GM23338 (cell line): ENCODE measurements at regions not wholly inside any gene's neighbourhood (a gene's known extent, or its start where the extent isn't known, plus 50 kb on each side); places are given as distances from the start of the nearest gene placed in this dataset.
A peak's percentile ranks its signal among the peaks of the same experiment; 100 is the strongest.
"Not testable (repeated sequence)": the region's sequence is repeated elsewhere in the genome, so short reads cannot be mapped to it uniquely, and the experiment has no call there.

Experiments used
- ATAC-seq: fragments of 200-7000 bp; cut with Tn5 transposase; 3 replicates; pipeline ENCODE4 v1.9.1; 2020
- DNase-seq: peaks from one replicate; pipeline ENCODE4 v3.0.0-alpha.2; 2015; ENCODE audit warnings: low spot score
- H2AFZ ChIP-seq: fragments of 200-600 bp; sonication (generic); 2 replicates; pipeline ENCODE4 v1.8.0; 2016; ENCODE audit warnings: antibody characterized with exemption, mild to moderate bottlenecking, moderate library complexity
- H3F3A ChIP-seq: fragments of 200-600 bp; sonication (generic); replicated peaks from 2 replicates; pipeline ENCODE4 v1.8.0; 2017; ENCODE audit warnings: antibody characterized with exemption, mixed run types, low read depth
- H3K27ac ChIP-seq: fragments of 200-600 bp; sonication (generic); 2 replicates; pipeline ENCODE4 v1.6.1; 2016; ENCODE audit warnings: low read depth
- H3K27me3 ChIP-seq: fragments of 200-600 bp; sonication (generic); 2 replicates; pipeline ENCODE4 v1.8.0; 2016; ENCODE audit warnings: mild to moderate bottlenecking, mixed run types, moderate library complexity; ENCODE audit not compliant: insufficient read depth
- H3K36me3 ChIP-seq: fragments of 200-600 bp; sonication (generic); 2 replicates; pipeline ENCODE4 v1.8.0; 2016; ENCODE audit warnings: mild to moderate bottlenecking; ENCODE audit not compliant: insufficient read depth
- H3K4me1 ChIP-seq: fragments of 200-600 bp; sonication (generic); 2 replicates; pipeline ENCODE4 v1.8.0; 2016; ENCODE audit warnings: mild to moderate bottlenecking, moderate library complexity; ENCODE audit not compliant: insufficient read depth
- H3K4me2 ChIP-seq: fragments of 200-600 bp; sonication (generic); 2 replicates; pipeline ENCODE4 v1.7.1; 2017; ENCODE audit warnings: mixed run types
- H3K4me3 ChIP-seq: fragments of 200-600 bp; sonication (generic); 2 replicates; pipeline ENCODE4 v1.6.1; 2016; ENCODE audit warnings: mixed run types
- H3K79me2 ChIP-seq: fragments of 200-600 bp; sonication (generic); replicated peaks from 2 replicates; pipeline ENCODE4 v1.8.0; 2017; ENCODE audit warnings: mild to moderate bottlenecking; ENCODE audit not compliant: insufficient read depth
- H3K9me2 ChIP-seq: fragments of 200-600 bp; sonication (generic); 2 replicates; pipeline ENCODE4 v1.8.0; 2017; ENCODE audit not compliant: insufficient read depth
- H4K20me1 ChIP-seq: fragments of 200-600 bp; sonication (generic); replicated peaks from 2 replicates; pipeline ENCODE4 v1.8.0; 2017; ENCODE audit warnings: mild to moderate bottlenecking; ENCODE audit not compliant: insufficient read depth
- H3K27ac Mint-ChIP-seq: 2 replicates; pipeline ENCODE4 v1.8.0; 2020; ENCODE audit warnings: inconsistent platforms, mild to moderate bottlenecking, moderate library complexity, mixed read lengths
- H3K27me3 Mint-ChIP-seq: 3 replicates; pipeline ENCODE4 v1.8.0; 2022; ENCODE audit warnings: low read depth, mild to moderate bottlenecking, moderate library complexity, mixed read lengths, inconsistent platforms; ENCODE audit not compliant: insufficient read depth, poor library complexity
- H3K36me3 Mint-ChIP-seq: 3 replicates; pipeline ENCODE4 v1.8.0; 2021; ENCODE audit warnings: low read depth, mild to moderate bottlenecking, inconsistent platforms, moderate library complexity, mixed read lengths
- H3K4me1 Mint-ChIP-seq: 3 replicates; pipeline ENCODE4 v1.8.0; 2020; ENCODE audit warnings: mild to moderate bottlenecking, inconsistent platforms, mixed read lengths
- H3K4me3 Mint-ChIP-seq: 3 replicates; pipeline ENCODE4 v1.8.0; 2021; ENCODE audit warnings: moderate library complexity, mild to moderate bottlenecking, inconsistent platforms, mixed read lengths
- H3K9me3 Mint-ChIP-seq: 3 replicates; pipeline ENCODE4 v1.8.0; 2020; ENCODE audit warnings: moderate library complexity, mild to moderate bottlenecking, inconsistent platforms, mixed read lengths
- CTCF ChIP-seq, 2 experiments: fragments of 200-600 bp in 1 of 2; sonication (generic) in 1 of 2; conservative IDR thresholded peaks; 2 replicates each; pipeline versions ENCODE4 v1.5.1 to v1.6.1; 2016 to 2017; ENCODE audit warnings: antibody characterized with exemption in 2 of 2, low read depth in 2 of 2, mild to moderate bottlenecking in 2 of 2, moderate library complexity in 1 of 2
- ETS1 ChIP-seq: IDR thresholded peaks from 2 replicates; pipeline ENCODE4 v1.6.1; 2016; ENCODE audit warnings: antibody characterized with exemption
- EZH2 ChIP-seq: fragments of 200-600 bp; sonication (generic); IDR thresholded peaks from one replicate; pipeline ENCODE4 v1.8.0; 2017; ENCODE audit warnings: antibody characterized with exemption, mild to moderate bottlenecking, low read depth; ENCODE audit not compliant: unreplicated experiment
- EZH2phosphoT487 ChIP-seq: fragments of 200-600 bp; sonication (generic); IDR thresholded peaks from one replicate; pipeline ENCODE4 v1.8.1; 2018; ENCODE audit warnings: antibody characterized with exemption; ENCODE audit not compliant: unreplicated experiment
- JUNB ChIP-seq: IDR thresholded peaks from one replicate; pipeline ENCODE4 v1.6.1; 2016; ENCODE audit warnings: antibody characterized with exemption; ENCODE audit not compliant: unreplicated experiment
- NANOG ChIP-seq: IDR thresholded peaks from 2 replicates; pipeline ENCODE4 v1.6.1; 2016; ENCODE audit warnings: antibody characterized with exemption, borderline replicate concordance
- POLR2AphosphoS5 ChIP-seq: IDR thresholded peaks from 2 replicates; pipeline ENCODE4 v1.6.1; 2016; ENCODE audit warnings: antibody characterized with exemption, low read depth
- REST ChIP-seq: IDR thresholded peaks from one replicate; pipeline ENCODE4 v1.6.1; 2018; ENCODE audit warnings: antibody characterized with exemption; ENCODE audit not compliant: unreplicated experiment
- STAT1 ChIP-seq: IDR thresholded peaks from one replicate; pipeline ENCODE4 v1.6.1; 2016; ENCODE audit warnings: antibody characterized with exemption; ENCODE audit not compliant: unreplicated experiment
- ZNF114 ChIP-seq: fragments of 250-450 bp; sonication (Bioruptor Pico); IDR thresholded peaks from 2 replicates; pipeline ENCODE4 v1.5.0; 2020; ENCODE audit warnings: mild to moderate bottlenecking, moderate library complexity
- ZNF331 ChIP-seq: fragments of 250-450 bp; sonication (Bioruptor Pico); IDR thresholded peaks from 2 replicates; pipeline ENCODE4 v1.5.0; 2020; ENCODE audit warnings: low read depth, mild to moderate bottlenecking, moderate library complexity

DNA sequence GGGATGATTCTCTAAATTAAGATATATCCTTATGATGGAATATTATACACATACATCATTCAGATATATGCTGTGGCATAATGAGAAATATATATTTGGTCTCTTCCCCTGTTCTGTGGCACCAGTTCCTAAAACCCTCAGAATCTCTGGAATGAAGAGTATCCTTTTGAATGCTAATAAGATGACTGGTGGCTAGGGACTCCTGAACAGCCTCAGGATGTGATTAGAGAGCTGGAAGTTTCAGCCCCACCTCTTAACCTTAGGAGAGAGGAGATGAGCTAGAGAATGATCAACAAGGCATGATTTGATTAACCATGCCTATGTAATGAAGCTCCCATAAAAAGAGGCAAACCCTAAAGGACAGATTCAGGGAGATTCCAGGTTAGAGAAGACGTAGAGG lies 632.0 kb downstream of the IQCM start:
- Histone ChIP-seq H4K20me1 (no peaks in the 10 kb centered on the region), H3F3A (no peaks in the 10 kb centered on the region), H2AFZ (no peak overlapping the region), H3K4me3 (no peak overlapping the region), H3K27me3 (peaks cover 4% of the 10 kb centered on the region; the same call in 1 of the 2 replicates), H3K4me2 (0 out of 2 replicates have a peak overlapping the region, but pooled peaks have one; percentile 2), H3K36me3 (no peaks in the 10 kb centered on the region), H3K79me2 (no peaks in the 10 kb centered on the region), H3K9me2 (0 out of 2 replicates have a peak, but pooled peaks cover 3% of the 10 kb centered on the region), H3K4me1 (0 out of 2 replicates have a peak, but pooled peaks cover 4% of the 10 kb centered on the region), H3K27ac (no peak overlapping the region)
- H3K9me3 Mint-ChIP-seq = peaks cover 3% of the 10 kb centered on the region; the same call in 1 of the 3 replicates
- H3K4me1 Mint-ChIP-seq = peaks cover 5% of the 10 kb centered on the region
- H3K27me3 Mint-ChIP-seq = peaks cover 2% of the 10 kb centered on the region
- no peak overlapping the region for H3K4me3 Mint-ChIP-seq
- TF ChIP-seq STAT1 (no peak), JUNB (no peak), ZNF331 (CRISPR knock-in tag) (no peak), CTCF (conservative IDR thresholded peaks at IDR 0.05; ENCODE audit: low read depth in 2 of 2) (no peak), ZNF114 (CRISPR knock-in tag) (no peak), EZH2 (no peak), NANOG (no peak), POLR2AphosphoS5 (no peak), REST (no peak), ETS1 (no peak), EZH2phosphoT487 (no peak)
- no peak overlapping the region for H3K27ac Mint-ChIP-seq
- ATAC-seq (peak; percentile 97), DNase-seq (peak; percentile 78)
- H3K36me3 Mint-ChIP-seq = no peaks in the 10 kb centered on the region

- not testable (repeated sequence) for H3K27me3 ChIP-seq, H3K27me3 Mint-ChIP-seq, H3K4me1 ChIP-seq, H4K20me1 ChIP-seq, H2AFZ ChIP-seq, H3K36me3 Mint-ChIP-seq, H3K9me2 ChIP-seq, H3K4me2 ChIP-seq, H3K27ac Mint-ChIP-seq, H3F3A ChIP-seq, H3K4me1 Mint-ChIP-seq, H3K79me2 ChIP-seq, H3K36me3 ChIP-seq, ATAC-seq, H3K27ac ChIP-seq, H3K4me3 ChIP-seq, H3K4me3 Mint-ChIP-seq, H3K9me3 Mint-ChIP-seq, DNase-seq
Observed at GRCh38 chr4:149181459-149181858, 634.2 kb downstream of the IQCM start.
